HCT116 (cell line): ENCODE measurements at regions not wholly inside any gene's neighbourhood (a gene's known extent, or its start where the extent isn't known, plus 50 kb on each side); places are given as distances from the start of the nearest gene placed in this dataset.

Experiments
- ATAC-seq: fragments of 200-7000 bp; cut with Tn5 transposase; 2 replicates; pipeline ENCODE4 v1.9.1; 2020; ENCODE audit warnings: mild to moderate bottlenecking, moderate library complexity
- BruUV-seq: library from RNA; stranded (reverse); fragments of 400-500 nt; replicated peaks from 2 replicates; lab custom pipeline; 2021; lab: Mats Ljungman, UMichigan
- CTCF ChIA-PET: fragments of 300-600 bp; sonication (Branson Sonifier 250); formaldehyde crosslinking; loops from one replicate; lab custom pipeline; 2021; ENCODE audit warnings: antibody characterized with exemption; lab: Charles Lee
- POLR2A ChIA-PET: fragments of 300-600, 350-600 bp; sonication (Branson Sonifier 250); formaldehyde crosslinking; loops from one replicate; lab custom pipeline; 2021; ENCODE audit warnings: antibody characterized with exemption; lab: Charles Lee
- RAD21 ChIA-PET, 2 experiments: fragments of 300-600 bp; sonication (Branson Sonifier 250); formaldehyde crosslinking; loops; one replicate each; lab custom pipeline; 2023; ENCODE audit warnings: low total read pairs in 2 of 2; ENCODE audit not compliant: uncharacterized antibody in 2 of 2, unreplicated experiment in 2 of 2, low non-redundant PET in 1 of 2; lab: Charles Lee
- DNase-seq: peaks from one replicate; pipeline ENCODE4 v3.0.0-alpha.2; 2010; ENCODE audit warnings: low read depth, low spot score
- H2AFZ ChIP-seq: fragments of 200-600 bp; shearing (Covaris generic), sonication (generic); 2 replicates; pipeline ENCODE4 v1.6.1; 2017; ENCODE audit warnings: low read depth, mixed run types, mixed read lengths, antibody characterized with exemption, low read length; ENCODE audit not compliant: poor library complexity, severe bottlenecking
- H3K27ac ChIP-seq: 2 replicates; pipeline ENCODE4 v1.5.1; 2012; ENCODE audit warnings: low read depth, low read length
- H3K27me3 ChIP-seq: fragments of 200-600 bp; sonication (generic); 2 replicates; pipeline ENCODE4 v1.6.1; 2016; ENCODE audit warnings: mixed run types, low read length, mixed read lengths; ENCODE audit not compliant: insufficient read depth
- H3K36me3 ChIP-seq, 2 experiments: fragments of 200-500 bp in 1 of 2; fragments of 200-600 bp in 1 of 2; sonication (Bioruptor generic) in 1 of 2; sonication (generic) in 1 of 2; 2 replicates each; pipeline versions ENCODE4 v1.5.1 to v1.6.1; 2014 to 2016; ENCODE audit warnings: low read length in 2 of 2, inconsistent platforms in 1 of 2, mixed read lengths in 1 of 2, mixed run types in 1 of 2; ENCODE audit not compliant: insufficient read depth in 2 of 2, control insufficient read depth in 1 of 2
- H3K4me1 ChIP-seq, 2 experiments: fragments of 200-600 bp in 1 of 2; sonication (generic) in 1 of 2; 2 replicates each; pipeline versions ENCODE4 v1.5.1 to v1.6.1; 2012 to 2017; ENCODE audit warnings: low read length in 2 of 2, inconsistent platforms in 1 of 2, mild to moderate bottlenecking in 1 of 2, mixed read lengths in 1 of 2, mixed run types in 1 of 2, moderate library complexity in 1 of 2; ENCODE audit not compliant: insufficient read depth in 2 of 2, control insufficient read depth in 1 of 2
- H3K4me2 ChIP-seq: fragments of 200-600 bp; sonication (generic); 2 replicates; pipeline ENCODE4 v1.6.1; 2017; ENCODE audit warnings: mixed run types, low read length, mixed read lengths
- H3K4me3 ChIP-seq, 2 experiments: fragments of 200-600 bp in 1 of 2; sonication (generic) in 1 of 2; replicated peaks in 1 of 2; 2 replicates each; pipeline ENCODE4 v1.5.1; 2011 to 2016; ENCODE audit warnings: low read length in 2 of 2, control low read depth in 1 of 2, low read depth in 1 of 2, mild to moderate bottlenecking in 1 of 2, mixed read lengths in 1 of 2, mixed run types in 1 of 2
- H3K79me2 ChIP-seq: fragments of 200-600 bp; sonication (generic); 2 replicates; pipeline ENCODE4 v1.6.1; 2017; ENCODE audit warnings: mild to moderate bottlenecking, mixed run types, low read length, moderate library complexity, mixed read lengths; ENCODE audit not compliant: insufficient read depth
- H3K9ac ChIP-seq: fragments of 200-600 bp; sonication (generic); 2 replicates; pipeline ENCODE4 v1.6.1; 2016; ENCODE audit warnings: low read length, mixed read lengths
- H3K9me2 ChIP-seq: fragments of 200-600 bp; sonication (generic), shearing (Covaris generic); 2 replicates; pipeline ENCODE4 v1.6.1; 2017; ENCODE audit warnings: mixed run types, mild to moderate bottlenecking, moderate library complexity; ENCODE audit not compliant: insufficient read depth
- H3K9me3 ChIP-seq, 2 experiments: fragments of 200-500 bp in 1 of 2; fragments of 200-600 bp in 1 of 2; sonication (Bioruptor generic) in 1 of 2; sonication (generic) in 1 of 2; 2 replicates each; pipeline ENCODE4 v1.6.1; 2014 to 2017; ENCODE audit warnings: low read length in 2 of 2, mixed read lengths in 2 of 2, inconsistent platforms in 1 of 2, low read depth in 1 of 2, mild to moderate bottlenecking in 1 of 2, mixed run types in 1 of 2, moderate library complexity in 1 of 2; ENCODE audit not compliant: control insufficient read depth in 1 of 2, insufficient read depth in 1 of 2
- H4K20me1 ChIP-seq: fragments of 200-600 bp; sonication (generic), shearing (Covaris generic); 2 replicates; pipeline ENCODE4 v1.6.1; 2017; ENCODE audit warnings: mixed run types, mild to moderate bottlenecking, moderate library complexity; ENCODE audit not compliant: insufficient read depth
- CBX3 ChIP-seq: IDR thresholded peaks from 2 replicates; pipeline ENCODE4 v1.6.1; 2012; ENCODE audit warnings: low read depth
- CEBPB ChIP-seq: IDR thresholded peaks from 2 replicates; pipeline ENCODE4 v1.6.1; 2012; ENCODE audit warnings: low read depth
- CTCF ChIP-seq, 3 experiments: fragments of 200-600 bp in 1 of 3; sonication (generic) in 1 of 3; IDR thresholded peaks in 2 of 3; conservative IDR thresholded peaks in 1 of 3; 2 replicates each; pipeline ENCODE4 v1.5.1; 2012 to 2017; ENCODE audit warnings: low read depth in 2 of 3, low read length in 2 of 3, antibody characterized with exemption in 1 of 3, borderline replicate concordance in 1 of 3, control low read depth in 1 of 3, mild to moderate bottlenecking in 1 of 3, mixed read lengths in 1 of 3, mixed run types in 1 of 3, moderate library complexity in 1 of 3; ENCODE audit not compliant: insufficient read depth in 1 of 3
- EGR1 ChIP-seq: IDR thresholded peaks from 2 replicates; pipeline ENCODE4 v1.6.1; 2012; ENCODE audit warnings: low read depth
- ELF1 ChIP-seq: IDR thresholded peaks from 2 replicates; pipeline ENCODE4 v1.6.1; 2012; ENCODE audit warnings: low read depth, borderline replicate concordance
- EZH2 ChIP-seq: fragments of 200-600 bp; sonication (generic); IDR thresholded peaks from 2 replicates; pipeline ENCODE4 v1.6.1; 2017; ENCODE audit warnings: antibody characterized with exemption, mixed run types
- EZH2phosphoT487 ChIP-seq: fragments of 200-600 bp; IDR thresholded peaks from 2 replicates; pipeline ENCODE4 v1.6.1; 2018; ENCODE audit warnings: antibody characterized with exemption, borderline replicate concordance
- JUND ChIP-seq: IDR thresholded peaks from 2 replicates; pipeline ENCODE4 v1.6.1; 2012
- MAX ChIP-seq: IDR thresholded peaks from 2 replicates; pipeline ENCODE4 v1.6.1; 2012
- RAD21 ChIP-seq: IDR thresholded peaks from 2 replicates; pipeline ENCODE4 v1.6.1; 2012; ENCODE audit warnings: low read depth, mild to moderate bottlenecking
- SIN3A ChIP-seq: IDR thresholded peaks from 2 replicates; pipeline ENCODE4 v1.6.1; 2012; ENCODE audit warnings: low read depth
- SP1 ChIP-seq: IDR thresholded peaks from 2 replicates; pipeline ENCODE4 v1.6.1; 2012; ENCODE audit warnings: low read depth
- SRF ChIP-seq: IDR thresholded peaks from 2 replicates; pipeline ENCODE4 v1.6.1; 2012; ENCODE audit warnings: low read depth
- TCF7L2 ChIP-seq: IDR thresholded peaks from 2 replicates; pipeline ENCODE4 v1.7.0; 2011; ENCODE audit warnings: borderline replicate concordance, inconsistent platforms; ENCODE audit not compliant: insufficient read depth, insufficient read length; ENCODE audit errors: extremely low read depth
- YY1 ChIP-seq: IDR thresholded peaks from 2 replicates; pipeline ENCODE4 v1.6.1; 2011; ENCODE audit warnings: low read length, low read depth, moderate library complexity, mild to moderate bottlenecking; ENCODE audit not compliant: insufficient replicate concordance; ENCODE audit errors: extremely low read depth
- ZFX ChIP-seq: fragments of 450-650 bp; IDR thresholded peaks from 2 replicates; pipeline ENCODE4 v1.6.1; 2017
- ZNF274 ChIP-seq: fragments of 200-500 bp; sonication (Bioruptor generic); IDR thresholded peaks from 2 replicates; pipeline ENCODE4 v1.6.1; 2014; ENCODE audit warnings: mild to moderate bottlenecking, low read depth, low read length, inconsistent platforms
- intact Hi-C: fragments of 100-400 bp; cut with micrococcal nuclease; formaldehyde crosslinking; loops from 2 replicates; pipeline ENCODE4 v1.10.0; 2022
- TF ChIP-seq, protein P1 (sequence below): IDR thresholded peaks from 2 replicates; pipeline ENCODE4 v1.6.1; 2012

DNA sequence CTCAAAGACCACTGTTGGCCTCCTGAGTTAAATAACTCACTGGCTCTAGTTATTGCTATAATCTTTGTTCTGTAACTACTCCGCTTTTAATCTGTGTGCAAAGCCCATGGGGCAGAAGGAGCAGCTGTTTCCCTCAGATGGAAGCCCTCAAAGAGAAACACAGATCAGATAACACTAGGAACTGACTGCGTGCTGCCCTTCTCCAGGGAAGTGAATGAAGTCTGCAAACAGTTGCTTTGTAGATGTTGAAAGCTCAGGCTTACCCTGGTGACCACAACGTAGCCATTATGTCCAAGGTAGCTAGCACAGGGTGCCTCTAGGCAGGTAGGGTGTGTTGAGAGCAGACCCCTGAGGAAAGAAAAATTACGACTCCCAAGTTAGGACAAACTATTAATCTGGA is 152.3 kb upstream of the STAC start (continued):
- TF ChIP-seq MAX: no peak
- no peak for TF ChIP-seq ELF1
- TF ChIP-seq, protein P1, sequence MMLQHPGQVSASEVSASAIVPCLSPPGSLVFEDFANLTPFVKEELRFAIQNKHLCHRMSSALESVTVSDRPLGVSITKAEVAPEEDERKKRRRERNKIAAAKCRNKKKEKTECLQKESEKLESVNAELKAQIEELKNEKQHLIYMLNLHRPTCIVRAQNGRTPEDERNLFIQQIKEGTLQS: no peak
- no peak for TF ChIP-seq CBX3
- no peak for TF ChIP-seq RAD21
- TF ChIP-seq CTCF (IDR thresholded peaks at IDR 0.05 in 2 of 3, conservative IDR thresholded peaks at IDR 0.05 in 1 of 3; ENCODE audit: borderline replicate concordance in 1 of 3, insufficient read depth in 1 of 3, low read depth in 2 of 3, low read length in 2 of 3): no peak

- ATAC-seq: no peak
- Histone ChIP-seq H3K4me2 (no peak overlapping the region), H3K9ac (no peak overlapping the region), H3K79me2 (no peaks in the 10 kb centered on the region), H4K20me1 (no peaks in the 10 kb centered on the region), H3K9me3 (no peaks in the 10 kb centered on the region), H3K4me1 (no peaks in the 10 kb centered on the region), H3K4me3 (no peak overlapping the region), H3K27me3 (no peaks in the 10 kb centered on the region), H3K27ac (no peak overlapping the region), H3K36me3 (no peaks in the 10 kb centered on the region), H3K9me2 (no peaks in the 10 kb centered on the region), H2AFZ (no peak overlapping the region)
- intact Hi-C loops: no loop called here
- RAD21 ChIA-PET: no interaction called here
- TF ChIP-seq EGR1 (no peak), ZNF274 (no peak), CTCF (IDR thresholded peaks at IDR 0.05 in 2 of 3, conservative IDR thresholded peaks at IDR 0.05 in 1 of 3; ENCODE audit: borderline replicate concordance in 1 of 3, insufficient read depth in 1 of 3, low read depth in 2 of 3, low read length in 2 of 3) (no peak), EZH2phosphoT487 (no peak), SIN3A (no peak), YY1 (no peak), JUND (no peak), SP1 (no peak), RAD21 (no peak), EZH2 (no peak), SRF (no peak), CBX3 (no peak), CEBPB (no peak), MAX (no peak), TCF7L2 (no peak), ZFX (no peak)
- TF ChIP-seq, protein P1: no peak
- BruUV-seq: no TSS peak
- CTCF ChIA-PET: no interaction called here
- no peak for DNase-seq
- POLR2A ChIA-PET: no interaction called here
Measured at GRCh38 chr3:36229496-36229895, 150.8 kb upstream of the STAC start.
